Naive thymus-derived CD4-positive, alpha-beta T cell (primary cell): ENCODE measurements at regions not wholly inside any gene's neighbourhood (a gene's known extent, or its start where the extent isn't known, plus 50 kb on each side); places are given as distances from the start of the nearest gene placed in this dataset.

ENCODE experiments used
- ATAC-seq: fragments of 150-1000 bp; cut with Tn5 transposase; 2 replicates; pipeline ENCODE4 v1.10.0; 2021; ENCODE audit warnings: mild to moderate bottlenecking, moderate library complexity
- CTCF ChIA-PET: fragments of 350-600 bp; sonication (Branson Sonifier 250); formaldehyde crosslinking; loops from one replicate; lab custom pipeline; 2021; ENCODE audit warnings: antibody characterized with exemption; lab: Charles Lee
- POLR2A ChIA-PET: fragments of 350-600 bp; sonication (Branson Sonifier 250); formaldehyde crosslinking; loops from one replicate; lab custom pipeline; 2021; ENCODE audit warnings: antibody characterized with exemption, inconsistent platforms; lab: Charles Lee
- DNase-seq, 9 donors: peaks; one replicate each; pipeline versions ENCODE4 v3.0.0 to v3.0.0-alpha.2; 2020 to 2022; ENCODE audit warnings: mixed read lengths in 1 of 9
- H3K27ac ChIP-seq: one replicate; pipeline ENCODE4 v1.7.0; 2013; ENCODE audit warnings: mild to moderate bottlenecking, low read depth, low read length, moderate library complexity
- H3K27me3 ChIP-seq, 2 donors: one replicate each; pipeline ENCODE4 v1.7.0; 2013; ENCODE audit warnings: low read length in 2 of 2, mild to moderate bottlenecking in 2 of 2, moderate library complexity in 2 of 2; ENCODE audit not compliant: control insufficient read depth in 2 of 2, insufficient read depth in 2 of 2
- H3K36me3 ChIP-seq, 3 experiments: 1 replicate in 2 of 3; 2 replicates in 1 of 3; pipeline ENCODE4 v1.7.0; 2013; ENCODE audit warnings: low read length in 3 of 3, mild to moderate bottlenecking in 3 of 3, moderate library complexity in 1 of 3; ENCODE audit not compliant: insufficient read depth in 3 of 3, control insufficient read depth in 2 of 3
- H3K4me1 ChIP-seq, 2 donors: one replicate each; pipeline ENCODE4 v1.7.0; 2013; ENCODE audit warnings: low read length in 2 of 2, mild to moderate bottlenecking in 2 of 2, moderate library complexity in 1 of 2; ENCODE audit not compliant: control insufficient read depth in 2 of 2, insufficient read depth in 2 of 2
- H3K4me3 ChIP-seq: 2 replicates; pipeline ENCODE4 v1.7.0; 2013; ENCODE audit warnings: mild to moderate bottlenecking, low read length
- H3K9me3 ChIP-seq, 3 experiments: 1 replicate in 2 of 3; 2 replicates in 1 of 3; pipeline ENCODE4 v1.7.0; 2013; ENCODE audit warnings: low read length in 3 of 3; ENCODE audit not compliant: control insufficient read depth in 2 of 3
- H3K27ac Mint-ChIP-seq, 9 donors: one replicate each; pipeline ENCODE4 v1.8.0; 2020 to 2022; ENCODE audit warnings: mixed read lengths in 9 of 9, mild to moderate bottlenecking in 8 of 9, moderate library complexity in 5 of 9, inconsistent platforms in 2 of 9
- H3K27me3 Mint-ChIP-seq, 5 donors: one replicate each; pipeline ENCODE4 v1.8.0; 2021 to 2022; ENCODE audit warnings: mixed read lengths in 5 of 5, mild to moderate bottlenecking in 1 of 5
- H3K36me3 Mint-ChIP-seq, 5 donors: one replicate each; pipeline ENCODE4 v1.8.0; 2020 to 2022; ENCODE audit warnings: mixed read lengths in 5 of 5, mild to moderate bottlenecking in 3 of 5, inconsistent platforms in 1 of 5
- H3K4me1 Mint-ChIP-seq, 7 donors: one replicate each; pipeline ENCODE4 v1.8.0; 2020 to 2022; ENCODE audit warnings: mixed read lengths in 7 of 7, mild to moderate bottlenecking in 3 of 7, inconsistent platforms in 1 of 7
- H3K4me3 Mint-ChIP-seq, 10 donors: one replicate each; pipeline ENCODE4 v1.8.0; 2020 to 2022; ENCODE audit warnings: mild to moderate bottlenecking in 10 of 10, mixed read lengths in 10 of 10, moderate library complexity in 6 of 10, inconsistent platforms in 2 of 10
- H3K9me3 Mint-ChIP-seq, 11 donors: one replicate each; pipeline ENCODE4 v1.8.0; 2020 to 2022; ENCODE audit warnings: mixed read lengths in 11 of 11, mild to moderate bottlenecking in 4 of 11, inconsistent platforms in 1 of 11, moderate library complexity in 1 of 11
- intact Hi-C, 2 donors: fragments of 100-400 bp; cut with micrococcal nuclease; formaldehyde crosslinking; loops; one replicate each; pipeline ENCODE4 v1.15.1; 2023

GRCh38 chr3:87132801-87133200, 94.3 kb upstream of the CHMP2B start:
- no peak overlapping the region for H3K27ac ChIP-seq
- H3K27me3 ChIP-seq: no peaks in the 10 kb centered on the region
- ATAC-seq (no peak), DNase-seq (no peak)
- H3K9me3 ChIP-seq: no peaks in the 10 kb centered on the region
- H3K36me3 Mint-ChIP-seq: no peaks in the 10 kb centered on the region
- no peaks in the 10 kb centered on the region for H3K4me1 ChIP-seq
- peaks cover 0 to 12% (median 3%) of the 10 kb centered on the region in 5 donors for H3K27me3 Mint-ChIP-seq
- intact Hi-C loops: no loop called here
- ChIA-PET CTCF (no interaction called here), POLR2A (no interaction called here)
- H3K36me3 ChIP-seq: no peaks in the 10 kb centered on the region
- H3K4me3 Mint-ChIP-seq: no peak overlapping the region
- H3K9me3 Mint-ChIP-seq: peaks cover 0 to 3% (median 0%) of the 10 kb centered on the region in 11 donors
- H3K27ac Mint-ChIP-seq: no peak overlapping the region
- no peak overlapping the region for H3K4me3 ChIP-seq
- no peaks in the 10 kb centered on the region for H3K4me1 Mint-ChIP-seq

GRCh38 chr3:87128006-87128405, 99.1 kb upstream of the CHMP2B start:
- peaks cover 0 to 4% (median 0%) of the 10 kb centered on the region in 5 donors for H3K27me3 Mint-ChIP-seq
- DNase-seq (no peak), ATAC-seq (no peak)
- H3K9me3 Mint-ChIP-seq: no peaks in the 10 kb centered on the region
- intact Hi-C loops: no loop called here
- no peaks in the 10 kb centered on the region for H3K4me1 ChIP-seq
- ChIA-PET POLR2A (no interaction called here), CTCF (no interaction called here)
- H3K4me3 Mint-ChIP-seq: no peak overlapping the region
- H3K27ac Mint-ChIP-seq: no peak overlapping the region
- H3K9me3 ChIP-seq: no peaks in the 10 kb centered on the region
- H3K27ac ChIP-seq: no peak overlapping the region
- no peaks in the 10 kb centered on the region for H3K36me3 ChIP-seq
- no peaks in the 10 kb centered on the region for H3K27me3 ChIP-seq
- H3K4me3 ChIP-seq: no peak overlapping the region
- no peaks in the 10 kb centered on the region for H3K4me1 Mint-ChIP-seq
- H3K36me3 Mint-ChIP-seq: no peaks in the 10 kb centered on the region

- intact Hi-C loops: no loop called here
- no peaks in the 10 kb centered on the region for H3K9me3 ChIP-seq
- H3K36me3 ChIP-seq: no peaks in the 10 kb centered on the region
- ChIA-PET POLR2A (no interaction called here), CTCF (no interaction called here)
- no peak overlapping the region for H3K27ac ChIP-seq
- ATAC-seq (no peak), DNase-seq (no peak)
- H3K27me3 ChIP-seq: no peaks in the 10 kb centered on the region
- Mint-ChIP-seq H3K36me3 (no peaks in the 10 kb centered on the region), H3K4me3 (no peak overlapping the region), H3K27ac (no peak overlapping the region), H3K9me3 (no peaks in the 10 kb centered on the region), H3K27me3 (peaks cover 0 to 4% (median 0%) of the 10 kb centered on the region in 5 donors), H3K4me1 (no peaks in the 10 kb centered on the region)
- H3K4me3 ChIP-seq: no peak overlapping the region
- no peaks in the 10 kb centered on the region for H3K4me1 ChIP-seq
Measured at GRCh38 chr3:87127281-87127680, 99.8 kb upstream of the CHMP2B start.

GRCh38 chr3:87126321-87126720, 100.8 kb upstream of the CHMP2B start:
- H3K4me3 Mint-ChIP-seq: no peak overlapping the region
- Histone ChIP-seq H3K27ac (no peak overlapping the region), H3K27me3 (no peaks in the 10 kb centered on the region), H3K36me3 (no peaks in the 10 kb centered on the region), H3K4me1 (no peaks in the 10 kb centered on the region), H3K9me3 (no peaks in the 10 kb centered on the region), H3K4me3 (no peak overlapping the region)
- peaks cover 0 to under 1% (median 0%) of the 10 kb centered on the region in 5 donors for H3K27me3 Mint-ChIP-seq
- intact Hi-C loops: no loop called here
- ATAC-seq (no peak), DNase-seq (no peak)
- no peak overlapping the region for H3K27ac Mint-ChIP-seq
- no peaks in the 10 kb centered on the region for H3K36me3 Mint-ChIP-seq
- no peaks in the 10 kb centered on the region for H3K4me1 Mint-ChIP-seq
- ChIA-PET CTCF (no interaction called here), POLR2A (no interaction called here)
- H3K9me3 Mint-ChIP-seq: no peaks in the 10 kb centered on the region

- POLR2A ChIA-PET: no interaction called here
- Histone ChIP-seq H3K4me1 (no peaks in the 10 kb centered on the region), H3K36me3 (no peaks in the 10 kb centered on the region), H3K4me3 (no peak overlapping the region), H3K27ac (no peak overlapping the region), H3K27me3 (no peaks in the 10 kb centered on the region), H3K9me3 (no peaks in the 10 kb centered on the region)
- Mint-ChIP-seq H3K9me3 (no peaks in the 10 kb centered on the region), H3K4me1 (no peaks in the 10 kb centered on the region), H3K27me3 (no peaks in the 10 kb centered on the region), H3K36me3 (no peaks in the 10 kb centered on the region), H3K4me3 (no peak overlapping the region), H3K27ac (no peak overlapping the region)
- ATAC-seq: no peak
- intact Hi-C loops: no loop called here
- CTCF ChIA-PET: no interaction called here
- no peak for DNase-seq
Measured at GRCh38 chr3:87125116-87125515, 102.0 kb upstream of the CHMP2B start.

GRCh38 chr3:87122766-87123165, 104.3 kb upstream of the CHMP2B start:
- Histone ChIP-seq H3K27me3 (no peaks in the 10 kb centered on the region), H3K4me1 (no peaks in the 10 kb centered on the region), H3K36me3 (no peaks in the 10 kb centered on the region), H3K9me3 (no peaks in the 10 kb centered on the region), H3K4me3 (no peak overlapping the region), H3K27ac (no peak overlapping the region)
- DNase-seq (no peak), ATAC-seq (no peak)
- H3K9me3 Mint-ChIP-seq: no peaks in the 10 kb centered on the region
- H3K27ac Mint-ChIP-seq: no peak overlapping the region
- H3K4me3 Mint-ChIP-seq: no peak overlapping the region
- ChIA-PET POLR2A (no interaction called here), CTCF (no interaction called here)
- no peaks in the 10 kb centered on the region for H3K4me1 Mint-ChIP-seq
- H3K27me3 Mint-ChIP-seq: no peaks in the 10 kb centered on the region
- H3K36me3 Mint-ChIP-seq: no peaks in the 10 kb centered on the region
- intact Hi-C loops: no loop called here

GRCh38 chr3:87121856-87122255, 105.3 kb upstream of the CHMP2B start:
- no peak for ATAC-seq

More at GRCh38 chr3:87121856-87122255, 105.3 kb upstream of the CHMP2B start:
- H3K27ac Mint-ChIP-seq: no peak overlapping the region
- H3K36me3 Mint-ChIP-seq: no peaks in the 10 kb centered on the region
- Histone ChIP-seq H3K9me3 (no peaks in the 10 kb centered on the region), H3K36me3 (no peaks in the 10 kb centered on the region), H3K27me3 (no peaks in the 10 kb centered on the region), H3K4me1 (no peaks in the 10 kb centered on the region), H3K27ac (no peak overlapping the region), H3K4me3 (no peak overlapping the region)
- no peak overlapping the region for H3K4me3 Mint-ChIP-seq
- ChIA-PET POLR2A (no interaction called here), CTCF (no interaction called here)
- no peaks in the 10 kb centered on the region for H3K9me3 Mint-ChIP-seq
- DNase-seq: no peak
- intact Hi-C loops: no loop called here
- peaks cover 0 to 4% (median 0%) of the 10 kb centered on the region in 5 donors for H3K27me3 Mint-ChIP-seq
- H3K4me1 Mint-ChIP-seq: no peaks in the 10 kb centered on the region
